ENCODE measurements at regions not wholly inside any gene's neighbourhood (a gene's known extent, or its start where the extent isn't known, plus 50 kb on each side); places are given as distances from the start of the nearest gene placed in this dataset.
"Not testable (repeated sequence)": the region's sequence is repeated elsewhere in the genome, so short reads cannot be mapped to it uniquely, and the experiment has no call there.

GRCh38 chr20:53723045-53723444 lies 129.4 kb upstream of the ZNF217 start:
- no peak for DNase-seq (ENCODE audit: low read depth, low spot score)

GRCh38 chr20:53722515-53723036 lies 128.9 kb upstream of the ZNF217 start:
- no peak for DNase-seq (ENCODE audit: low read depth, low spot score)

GRCh38 chr20:53721445-53721963 lies 127.9 kb upstream of the ZNF217 start:
- not testable (repeated sequence) for DNase-seq (ENCODE audit: low read depth, low spot score)

- DNase-seq (ENCODE audit: low read depth, low spot score), result not testable (repeated sequence)
These were observed 125.6 kb upstream of the ZNF217 start for GRCh38 chr20:53719171-53719803.

- DNase-seq (ENCODE audit: low read depth, low spot score), result no peak
These were observed 124.7 kb upstream of the ZNF217 start for GRCh38 chr20:53718142-53719021.

GRCh38 chr20:53716395-53716794 lies 122.8 kb upstream of the ZNF217 start:
- no peak for DNase-seq (ENCODE audit: low read depth, low spot score)

GRCh38 chr20:53714524-53714923 lies 120.9 kb upstream of the ZNF217 start:
- no peak for DNase-seq (ENCODE audit: low read depth, low spot score)

- DNase-seq (ENCODE audit: low read depth, low spot score), result no peak
These were observed 119.9 kb upstream of the ZNF217 start for GRCh38 chr20:53713328-53714056.

GRCh38 chr20:53712212-53712977 lies 118.8 kb upstream of the ZNF217 start:
- DNase-seq (ENCODE audit: low read depth, low spot score), result no peak

- no peak for DNase-seq (ENCODE audit: low read depth, low spot score)
These were observed 117.9 kb upstream of the ZNF217 start for GRCh38 chr20:53711333-53712211.

- DNase-seq (ENCODE audit: low read depth, low spot score), result no peak
These were observed 114.7 kb upstream of the ZNF217 start for GRCh38 chr20:53708129-53708968.

GRCh38 chr20:53707371-53708055 lies 113.9 kb upstream of the ZNF217 start:
- DNase-seq (ENCODE audit: low read depth, low spot score), result no peak

GRCh38 chr20:53706466-53707370 lies 113.1 kb upstream of the ZNF217 start:
- DNase-seq (ENCODE audit: low read depth, low spot score), result no peak

- DNase-seq (ENCODE audit: low read depth, low spot score), result no peak
These were observed 112.4 kb upstream of the ZNF217 start for GRCh38 chr20:53706008-53706465.

- no peak for DNase-seq (ENCODE audit: low read depth, low spot score)
These were observed 109.0 kb upstream of the ZNF217 start for GRCh38 chr20:53702617-53703016.

GRCh38 chr20:53699906-53700305 lies 106.3 kb upstream of the ZNF217 start:
- no peak for DNase-seq (ENCODE audit: low read depth, low spot score)

GRCh38 chr20:53699085-53699674 lies 105.5 kb upstream of the ZNF217 start:
- no peak for DNase-seq (ENCODE audit: low read depth, low spot score)

Data from pulmonary artery endothelial cell (primary cell).